NCI-H510A treated with DMSO at 0.1 percent for 48 hours (cell line): ENCODE measurements at regions not wholly inside any gene's neighbourhood (a gene's known extent, or its start where the extent isn't known, plus 50 kb on each side); places are given as distances from the start of the nearest gene placed in this dataset.
"Not testable (repeated sequence)": the region's sequence is repeated elsewhere in the genome, so short reads cannot be mapped to it uniquely, and the experiment has no call there.

Source experiments
- DNase-seq: peaks from one replicate; lab custom pipeline; 2025; lab: John Stamatoyannopoulos, UW

DNA sequence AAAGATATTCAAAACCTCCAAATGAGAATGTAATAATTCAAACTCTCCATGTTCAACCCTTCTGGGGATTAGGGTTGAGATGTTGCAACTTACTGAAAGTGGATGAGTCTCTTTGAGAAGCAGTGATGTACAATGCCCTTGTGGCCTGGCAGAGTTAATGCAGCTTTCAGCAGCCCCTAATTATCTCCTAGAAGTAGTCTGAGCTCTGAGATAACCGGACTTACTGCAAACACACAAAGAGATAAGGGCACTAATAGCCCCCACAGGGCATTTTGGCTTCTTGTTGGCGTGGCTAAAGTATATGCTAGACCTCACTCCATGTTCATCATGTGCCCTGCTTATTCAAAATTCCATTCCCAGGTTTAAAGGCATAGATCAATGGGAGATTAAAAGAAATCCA, 404.7 kb downstream of the NEBL start:
- no peak for DNase-seq

DNA sequence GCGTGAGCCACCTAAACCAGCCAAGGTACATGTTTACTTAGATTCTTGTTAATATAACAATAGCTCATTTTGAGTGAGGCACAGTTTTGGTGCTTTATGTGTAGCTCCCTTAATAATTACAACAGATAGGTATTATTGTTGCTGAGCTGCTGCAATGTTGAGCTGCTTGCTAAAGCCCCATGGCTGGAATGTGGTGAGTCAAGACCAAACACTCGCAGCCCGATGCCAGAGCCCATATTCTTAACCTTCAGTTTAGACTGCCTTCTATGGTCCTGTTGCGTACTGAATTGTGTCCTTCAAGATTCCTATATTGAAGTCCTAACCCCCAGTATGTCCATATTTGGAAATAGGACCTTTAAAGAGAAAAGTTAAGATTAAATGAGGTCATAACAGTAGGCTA, 407.1 kb downstream of the NEBL start:
- no peak for DNase-seq

DNA sequence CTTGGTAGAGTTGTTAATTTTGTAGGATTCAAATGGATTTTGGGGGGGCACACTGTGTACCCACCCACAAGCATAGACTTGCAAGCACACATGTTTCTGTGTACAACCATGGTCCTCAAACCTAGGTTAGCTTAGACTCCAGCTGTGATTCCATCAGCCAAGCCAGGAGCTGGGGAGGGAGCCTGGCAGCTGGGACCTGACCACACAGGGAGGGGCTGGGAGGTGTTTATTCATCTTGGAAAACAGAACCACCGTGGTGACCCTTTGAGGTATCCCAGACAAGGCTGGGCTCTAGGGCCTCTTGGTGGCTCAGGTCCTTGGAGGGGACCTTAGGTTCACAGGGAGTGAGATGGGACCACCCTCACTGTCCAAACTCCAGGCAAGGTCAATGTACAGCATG, 410.3 kb downstream of the NEBL start:
- no peak for DNase-seq

DNA sequence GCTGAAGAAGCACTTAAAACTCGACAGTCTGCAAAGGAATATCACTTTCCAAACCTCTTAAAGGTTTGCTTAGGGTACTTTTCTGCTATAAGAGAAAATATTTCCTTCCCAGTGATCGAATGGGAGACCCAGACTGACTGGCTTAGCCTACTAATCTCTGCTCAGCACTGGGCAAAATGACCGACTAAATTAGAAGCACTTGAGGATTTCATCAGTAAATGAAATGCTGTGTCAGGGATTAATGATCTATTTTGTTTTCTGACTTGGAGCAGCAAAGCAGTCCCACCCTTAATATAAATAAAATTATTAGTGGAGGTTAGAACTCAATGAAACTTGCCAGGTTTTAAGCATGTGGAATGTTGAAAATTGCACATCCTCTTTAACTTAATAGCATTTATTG, 411.6 kb downstream of the NEBL start:
- no peak for DNase-seq

DNA sequence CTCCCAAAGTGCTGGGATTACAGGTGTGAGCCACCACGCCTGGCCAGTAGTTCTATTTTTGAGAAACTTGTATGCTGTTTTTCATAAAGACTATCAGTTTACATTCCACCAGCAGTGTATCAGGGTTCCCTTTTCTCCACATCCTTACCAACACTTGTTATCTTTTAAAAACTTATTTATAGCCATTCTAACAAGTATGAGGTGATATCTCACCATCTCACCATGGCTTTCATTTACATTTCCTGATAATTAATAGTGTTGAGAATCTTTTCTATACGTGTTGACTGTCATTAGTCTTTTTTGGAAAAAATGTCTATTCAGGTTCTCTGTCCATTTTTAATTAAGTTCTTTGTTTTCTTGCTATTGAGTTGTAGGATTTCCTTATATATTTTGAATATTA, 416.1 kb downstream of the NEBL start:
- no peak for DNase-seq

DNA sequence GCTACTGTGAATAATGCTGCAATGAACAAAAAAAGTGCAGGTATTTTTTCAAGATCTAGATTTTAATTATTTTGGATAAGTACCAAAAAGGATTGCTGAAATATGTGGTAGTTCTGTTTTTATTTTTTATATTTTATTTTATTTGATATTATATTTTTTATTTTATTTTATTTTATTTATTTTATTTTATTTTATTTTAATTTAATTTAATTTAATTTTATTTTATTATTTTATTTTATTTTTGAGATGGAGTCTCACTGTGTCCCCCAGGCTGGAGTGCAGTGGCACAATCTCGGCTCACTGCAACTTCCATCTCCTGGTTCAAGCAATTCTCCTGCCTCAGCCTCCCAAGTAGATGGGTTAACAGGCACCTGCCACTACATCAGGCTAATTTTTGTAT, 416.5 kb downstream of the NEBL start:
- not testable (repeated sequence) for DNase-seq

DNA sequence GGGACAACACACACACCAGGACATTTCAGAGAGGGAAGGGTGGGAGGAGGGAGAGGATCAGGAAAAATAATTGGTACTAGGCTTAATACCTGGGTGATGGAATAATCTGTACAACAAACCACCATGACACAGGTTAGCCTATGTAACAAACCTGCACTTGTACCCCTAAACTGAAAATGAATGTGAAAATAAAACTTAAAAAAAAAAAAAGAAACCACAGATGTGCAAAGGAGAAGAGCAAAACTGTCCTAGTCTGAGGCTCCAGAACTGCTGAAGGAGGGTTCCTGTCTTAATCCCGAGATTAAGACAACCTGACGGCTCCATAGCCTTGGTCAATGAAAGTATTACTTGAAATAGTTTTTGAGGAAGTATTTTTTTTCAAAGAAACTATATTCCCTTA, 423.0 kb downstream of the NEBL start:
- DNase-seq: no peak

DNA sequence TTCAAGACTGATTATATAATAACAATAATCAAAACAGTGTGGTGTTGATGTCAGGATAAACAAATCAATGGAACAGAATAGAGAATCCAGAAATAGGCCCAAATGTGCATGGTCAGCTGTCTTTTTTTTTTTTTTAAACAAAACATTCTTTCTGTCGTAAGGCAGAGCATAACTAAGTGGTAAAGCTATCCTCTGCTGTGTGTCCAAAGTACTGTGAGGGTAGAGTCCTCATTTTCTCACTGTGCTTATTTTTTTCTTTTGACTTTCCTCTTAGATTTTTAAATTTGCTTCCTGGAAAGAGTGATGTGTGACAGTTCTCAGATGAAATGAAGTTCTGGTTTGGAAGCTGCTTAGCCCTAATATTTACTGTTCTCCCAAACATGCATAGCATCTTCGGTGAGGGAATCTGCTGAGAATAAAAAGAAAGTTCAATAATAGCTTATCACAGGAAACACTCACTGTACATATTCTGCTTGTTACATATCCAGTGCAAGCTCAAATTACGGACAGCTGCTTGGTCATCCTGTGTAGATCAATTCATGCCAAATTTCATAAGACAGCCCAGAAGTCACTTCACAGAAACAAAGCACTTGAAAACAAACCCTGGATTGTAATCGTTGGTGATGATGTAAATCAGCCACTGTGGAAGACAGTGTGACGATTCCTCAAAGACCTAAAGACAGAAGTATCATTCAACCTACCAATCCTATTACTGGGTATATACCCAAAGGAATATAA, 423.9 kb downstream of the NEBL start:
- no peak for DNase-seq

DNA sequence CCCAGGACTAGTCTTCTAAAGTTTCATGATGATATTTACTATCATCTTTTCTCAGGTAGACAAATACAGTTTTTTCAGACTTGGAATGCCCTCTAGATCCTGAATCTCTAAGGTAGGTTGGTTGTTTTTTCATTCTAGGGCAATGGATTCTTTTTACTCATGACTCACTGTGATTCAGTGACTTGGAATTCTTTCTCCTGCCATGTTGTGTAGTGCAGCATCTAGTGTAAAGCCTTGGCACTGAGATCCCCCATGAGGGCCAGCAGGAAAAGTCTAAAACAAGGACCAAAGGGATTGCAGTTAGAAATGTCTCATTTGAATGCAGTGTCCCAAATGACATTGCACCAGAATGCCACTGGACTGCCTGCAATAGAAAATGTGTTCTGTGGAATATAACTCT, 430.4 kb downstream of the NEBL start:
- DNase-seq: no peak

DNA sequence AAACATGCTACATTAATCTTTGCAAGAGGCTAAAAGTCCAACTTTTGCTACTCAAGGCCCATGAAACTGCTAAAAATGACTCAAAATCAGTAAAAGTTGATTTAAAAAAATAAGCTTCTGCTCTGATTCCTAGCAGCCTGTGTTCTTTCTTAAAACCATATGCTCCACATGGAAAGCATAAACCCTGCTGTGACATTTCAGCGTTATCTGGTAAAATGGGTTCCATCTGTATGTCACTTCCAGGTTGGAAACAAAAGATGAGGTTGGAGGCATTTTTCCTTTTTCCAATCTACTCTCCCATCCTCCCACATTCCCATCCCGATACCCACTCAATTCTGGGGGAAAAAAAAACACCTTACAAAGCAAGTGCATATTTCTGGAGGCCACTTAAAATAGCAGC, 439.5 kb downstream of the NEBL start:
- DNase-seq: no peak

DNA sequence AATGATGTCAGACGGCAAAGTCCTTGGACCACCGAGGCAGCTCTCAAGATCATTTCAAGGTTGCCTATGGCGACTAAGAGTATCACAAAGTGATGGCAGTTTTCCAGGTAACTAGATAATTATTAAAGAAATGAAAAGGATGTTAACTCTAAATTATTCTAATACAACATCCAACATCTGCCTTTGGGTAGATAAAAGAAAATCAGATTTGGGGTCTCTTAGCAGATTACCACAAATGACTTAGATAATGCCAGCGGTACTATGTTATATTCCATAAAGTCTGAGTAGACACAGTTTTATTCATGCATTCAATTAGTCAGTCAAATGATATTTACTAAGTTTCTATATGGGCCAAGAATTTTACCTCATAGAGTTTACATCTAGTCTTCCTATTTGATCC, 441.3 kb downstream of the NEBL start:
- DNase-seq: no peak

DNA sequence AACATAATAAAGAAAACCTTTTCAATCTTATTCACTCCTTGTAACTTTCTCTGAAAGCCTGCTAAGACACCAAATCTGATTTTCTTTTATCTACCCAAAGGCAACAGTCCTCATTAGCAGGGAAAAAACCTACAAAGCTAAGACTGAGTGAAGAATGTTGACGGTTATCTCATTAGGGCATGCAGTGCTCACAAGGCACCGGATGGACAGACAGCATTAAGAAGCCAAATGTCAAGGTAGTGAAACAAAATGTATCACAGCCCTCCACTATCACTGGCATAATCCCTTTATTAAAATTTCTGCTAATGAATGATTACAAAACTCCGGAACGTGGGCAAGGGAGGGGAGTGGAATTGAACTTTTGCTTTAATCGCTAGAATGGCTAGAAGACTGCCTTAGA, 442.8 kb downstream of the NEBL start:
- DNase-seq: no peak

DNA sequence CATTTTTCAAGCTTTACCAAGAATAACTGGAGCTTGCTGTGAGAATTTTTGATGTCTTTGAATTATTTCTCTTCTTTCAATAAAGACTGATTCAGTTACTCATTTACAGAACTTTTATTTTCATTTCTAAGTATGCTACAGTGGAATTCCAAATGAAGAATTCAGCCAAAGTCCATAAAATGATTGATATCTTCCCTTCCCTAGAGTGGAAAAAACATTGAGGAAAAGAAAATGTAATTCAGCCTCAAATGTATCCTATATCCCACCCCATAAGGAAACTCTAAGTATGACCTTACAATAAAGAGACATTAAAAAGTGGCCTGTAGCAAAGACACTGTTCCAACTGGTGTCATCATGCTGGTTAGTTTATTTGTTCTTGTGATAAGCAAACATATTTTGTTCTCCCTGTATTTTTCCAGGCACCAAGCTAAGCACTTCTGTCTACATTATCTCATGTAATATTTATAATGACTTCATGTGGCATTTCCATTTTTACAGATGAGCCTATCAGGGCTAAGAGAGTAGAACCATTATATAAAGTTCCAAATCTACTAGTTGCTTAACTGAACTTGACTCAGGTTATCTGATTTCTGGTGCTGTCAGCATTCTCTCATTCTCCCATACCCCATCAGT, 450.4 kb downstream of the NEBL start:
- peak; percentile 5 for DNase-seq

DNA sequence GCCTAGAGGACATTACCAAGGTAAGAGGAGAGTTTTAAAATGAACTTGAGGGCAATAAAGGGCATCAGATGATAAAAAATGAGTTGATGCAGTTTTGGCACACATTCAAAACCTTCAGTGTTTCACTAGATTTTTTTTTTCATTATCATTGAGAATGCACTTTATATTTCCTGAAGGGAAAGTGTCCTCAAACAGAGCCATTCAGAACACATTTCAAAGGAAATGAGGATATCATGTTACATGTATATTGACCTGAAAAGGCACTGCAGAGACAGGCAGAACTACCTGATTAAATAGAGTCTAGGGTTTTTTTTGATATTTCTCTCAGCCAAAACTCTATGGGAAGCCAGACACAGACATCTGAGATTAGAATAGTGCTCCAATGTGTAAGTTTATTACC, 454.0 kb downstream of the NEBL start:
- peak; percentile 10 for DNase-seq

DNA sequence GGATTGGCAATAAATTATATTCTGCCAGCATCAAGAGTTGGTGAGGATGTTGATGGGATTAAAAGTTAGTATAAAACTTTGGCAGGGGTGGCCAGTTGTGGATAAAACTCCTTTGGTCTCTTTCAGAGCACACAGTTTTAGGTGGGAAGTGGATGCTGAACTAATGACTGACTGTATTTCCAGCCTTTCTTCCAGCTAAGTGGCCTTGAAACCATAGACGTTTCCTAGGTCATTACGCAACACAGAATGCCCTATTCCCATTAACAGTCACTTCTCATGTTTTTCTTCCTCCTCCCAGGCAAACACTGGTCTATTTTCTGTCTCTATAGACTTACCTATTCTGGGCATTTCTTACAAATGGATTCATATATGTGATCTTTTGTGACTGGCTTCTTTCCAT, 467.4 kb downstream of the NEBL start:
- DNase-seq: no peak

DNA sequence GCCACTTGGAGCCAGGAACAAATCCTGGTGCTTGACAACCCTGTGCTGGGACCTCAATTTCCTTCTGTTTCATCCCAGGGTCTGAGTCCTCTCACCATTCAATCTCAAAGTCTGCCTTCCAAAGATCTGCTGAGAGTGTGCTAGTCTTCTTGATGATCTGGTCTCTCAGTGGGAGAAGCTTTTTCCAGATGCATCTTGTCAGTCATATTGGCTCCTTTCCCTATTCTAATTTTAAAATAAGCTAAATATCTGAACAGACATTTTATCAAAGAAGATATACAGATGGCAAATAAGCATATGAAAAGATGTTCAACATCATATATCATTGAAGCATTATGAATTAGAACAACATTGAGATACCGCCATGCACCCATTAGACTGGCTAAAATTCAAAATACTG, 469.3 kb downstream of the NEBL start:
- no peak for DNase-seq

DNA sequence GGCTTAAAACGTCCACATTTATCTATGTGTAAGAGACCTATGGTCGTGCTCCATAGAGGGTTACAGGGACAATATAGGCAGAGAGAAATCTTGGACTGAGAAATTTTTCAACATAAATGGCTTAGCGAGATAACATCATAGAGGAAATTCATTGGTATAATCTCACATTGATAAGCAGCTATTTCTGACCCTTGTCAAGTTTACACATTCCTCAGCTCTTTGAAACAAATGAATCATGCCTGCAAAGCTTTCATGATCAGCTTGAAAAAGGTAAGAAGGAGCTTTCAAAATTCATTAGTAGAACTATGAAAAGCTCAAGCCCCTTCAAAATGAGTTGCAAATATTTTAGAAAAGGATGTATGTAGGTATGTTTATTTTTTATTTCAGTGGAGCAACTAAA, 478.8 kb downstream of the NEBL start:
- DNase-seq: no peak

DNA sequence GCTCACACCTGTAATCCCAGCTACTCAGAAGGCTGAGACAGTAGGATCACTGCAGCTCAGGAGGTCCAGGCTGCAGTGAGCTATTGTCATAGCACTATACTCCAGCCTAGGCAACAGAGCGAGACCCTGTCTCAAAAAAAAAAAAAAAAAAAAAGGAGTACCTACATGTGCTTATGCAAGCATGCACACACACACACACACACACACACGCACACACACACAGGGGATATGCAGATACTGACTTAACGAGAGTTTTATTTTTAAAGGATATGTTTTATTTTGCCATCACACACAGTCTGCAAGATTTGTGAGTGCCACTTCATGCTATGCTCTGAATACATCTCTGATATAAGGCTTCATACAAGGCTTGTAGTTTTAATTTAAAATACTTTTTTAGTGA, 479.3 kb downstream of the NEBL start:
- DNase-seq: no peak

DNA sequence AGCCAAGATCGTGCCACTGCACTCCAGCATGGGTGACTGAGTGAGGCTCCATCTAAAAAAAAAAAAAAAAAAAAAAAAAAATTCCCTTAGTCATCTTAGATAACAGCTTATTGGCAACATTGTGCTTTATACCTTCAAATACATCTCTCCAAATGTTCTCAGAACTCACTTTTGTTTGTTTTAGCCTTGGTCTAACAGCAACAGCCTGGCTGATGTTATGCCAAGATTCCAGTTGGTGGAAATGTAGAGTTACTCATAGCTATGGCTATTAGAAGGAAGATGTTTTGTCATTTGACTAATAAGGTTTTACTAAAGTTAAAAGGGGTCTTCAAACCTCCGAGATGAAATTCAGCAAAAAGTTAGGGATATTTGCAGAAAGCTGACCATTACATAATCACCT, 481.4 kb downstream of the NEBL start:
- no peak for DNase-seq

DNA sequence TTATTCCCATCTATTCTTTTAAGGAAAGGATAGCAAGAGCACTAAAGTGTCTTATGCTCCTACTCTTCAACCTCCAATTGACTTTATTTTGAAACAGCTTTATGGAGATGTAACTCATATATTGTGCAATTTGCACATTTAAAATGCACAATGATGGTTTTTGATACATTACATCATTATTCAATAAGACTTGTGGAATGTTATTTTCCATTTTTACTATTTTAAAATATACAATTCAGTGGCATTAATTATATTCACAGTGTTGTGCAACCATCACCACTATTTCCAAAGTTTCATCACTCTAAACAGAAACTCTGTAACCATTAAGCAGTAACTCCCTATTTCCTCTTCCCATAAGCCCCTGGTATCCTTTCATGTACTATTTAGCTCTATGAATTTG, 489.8 kb downstream of the NEBL start:
- DNase-seq: no peak

DNA sequence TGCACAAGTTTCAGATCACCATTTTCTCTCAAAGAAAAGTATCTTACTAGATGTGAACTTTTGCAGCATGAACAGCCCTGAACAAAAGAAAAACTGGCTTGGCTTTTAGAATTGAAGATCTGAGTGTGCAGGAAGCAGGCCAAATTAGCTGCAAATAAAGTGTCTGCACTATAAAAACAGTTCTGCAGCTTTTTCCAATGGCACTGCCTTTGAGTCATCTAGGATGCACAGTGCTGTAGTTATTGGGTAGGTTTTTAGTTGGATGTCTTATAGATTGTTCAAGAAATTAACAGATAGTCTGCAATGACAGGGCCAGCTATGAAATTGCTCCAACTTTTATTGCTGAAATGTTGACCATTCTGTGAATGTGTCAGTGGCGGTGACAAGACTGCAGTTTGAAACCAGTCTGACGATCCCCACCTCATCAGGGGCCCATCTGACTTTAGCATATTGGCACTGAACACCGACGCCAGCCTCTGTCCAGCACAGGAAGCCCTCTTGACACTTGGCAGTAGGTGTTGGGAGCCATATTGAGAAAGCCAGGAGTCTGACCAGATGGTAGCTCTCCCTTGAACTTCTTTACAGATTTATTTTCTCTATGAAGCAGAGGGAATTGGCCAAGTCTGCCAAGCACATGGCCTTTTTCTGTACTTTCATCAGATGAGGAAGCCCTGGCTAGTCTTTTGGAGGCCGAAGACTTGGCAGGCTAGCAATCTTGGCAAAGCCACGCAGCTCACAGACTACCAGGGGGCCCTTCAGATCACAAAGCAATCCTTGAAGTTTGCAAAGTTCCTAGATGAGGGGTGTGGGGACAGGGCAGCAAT, 490.6 kb downstream of the NEBL start:
- no peak for DNase-seq

DNA sequence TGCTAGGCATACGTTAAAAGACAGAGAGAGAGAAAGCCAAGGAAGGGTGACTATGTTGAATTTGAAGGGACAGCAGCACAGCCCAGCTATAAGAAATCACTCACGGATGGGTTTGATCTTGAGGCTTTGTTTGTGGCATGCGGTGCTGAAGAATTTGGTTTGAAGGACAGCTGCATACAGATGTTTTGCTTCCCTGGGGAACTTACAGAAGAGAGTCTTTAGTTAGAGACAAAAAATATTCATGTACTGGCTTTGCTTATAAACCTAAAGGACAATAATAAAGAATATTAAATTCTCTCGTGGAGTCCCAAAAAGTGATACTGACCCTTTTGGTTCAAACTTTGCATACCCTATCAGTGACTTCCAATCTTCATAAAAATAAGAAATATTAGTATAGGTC, 491.4 kb downstream of the NEBL start:
- DNase-seq: no peak

DNA sequence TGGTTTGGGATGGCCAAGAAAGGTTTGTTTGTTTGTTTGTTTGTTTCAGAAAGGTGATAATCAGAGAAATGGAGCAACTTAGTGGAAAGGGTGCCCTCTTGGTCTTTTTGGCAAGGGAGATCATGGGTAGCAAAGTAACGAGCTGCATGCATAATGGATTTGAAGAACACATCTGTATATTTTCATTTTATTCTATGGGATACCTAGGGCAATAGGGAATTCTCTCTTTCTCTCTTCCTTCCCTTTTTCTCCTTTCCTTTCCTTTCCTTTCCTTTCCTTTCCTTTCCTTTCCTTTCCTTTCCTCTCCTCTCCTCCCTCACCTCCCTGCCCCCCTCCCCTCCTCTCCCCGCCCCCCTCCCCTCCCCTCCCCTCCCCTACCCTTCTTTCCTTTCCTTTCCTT, 492.1 kb downstream of the NEBL start:
- no peak for DNase-seq
